BLaER1 treated with 17β-estradiol and CSF1 and Interleukin-3, amounts not matched to agents 10 nM and 100 nM (cell line): ENCODE measurements at regions not wholly inside any gene's neighbourhood (a gene's known extent, or its start where the extent isn't known, plus 50 kb on each side); places are given as distances from the start of the nearest gene placed in this dataset.
"Not testable (repeated sequence)": the region's sequence is repeated elsewhere in the genome, so short reads cannot be mapped to it uniquely, and the experiment has no call there.

Experiments
- H3K27ac ChIP-seq, 11 experiments: shearing (Covaris generic); formaldehyde crosslinking; 2 replicates each; pipeline ENCODE4 v1.8.1; 2022
- H3K27me3 ChIP-seq, 11 experiments: shearing (Covaris generic); formaldehyde crosslinking; 2 replicates each; pipeline ENCODE4 v1.8.1; 2022
- H3K36me3 ChIP-seq, 11 experiments: shearing (Covaris generic); formaldehyde crosslinking; 2 replicates each; pipeline ENCODE4 v1.8.1; 2022
- H3K4me1 ChIP-seq, 10 experiments: shearing (Covaris generic); formaldehyde crosslinking; 2 replicates each; pipeline ENCODE4 v1.8.1; 2022
- H3K4me2 ChIP-seq, 11 experiments: shearing (Covaris generic); formaldehyde crosslinking; 2 replicates each; pipeline ENCODE4 v1.8.1; 2022
- H3K4me3 ChIP-seq, 10 experiments: shearing (Covaris generic); formaldehyde crosslinking; 2 replicates each; pipeline ENCODE4 v1.8.1; 2022
- H3K9ac ChIP-seq, 11 experiments: shearing (Covaris generic); formaldehyde crosslinking; 2 replicates each; pipeline ENCODE4 v1.8.1; 2022
- H3K9me3 ChIP-seq, 11 experiments: shearing (Covaris generic); formaldehyde crosslinking; replicated peaks in 1 of 11; 2 replicates each; pipeline ENCODE4 v1.8.1; 2022
- H4K20me1 ChIP-seq, 11 experiments: shearing (Covaris generic); formaldehyde crosslinking; 2 replicates each; pipeline ENCODE4 v1.8.1; 2022
- Cebpa-rat ChIP-seq, 11 experiments: shearing (Covaris generic); IDR thresholded peaks; 2 replicates each; pipeline ENCODE4 v1.8.1; 2022

DNA sequence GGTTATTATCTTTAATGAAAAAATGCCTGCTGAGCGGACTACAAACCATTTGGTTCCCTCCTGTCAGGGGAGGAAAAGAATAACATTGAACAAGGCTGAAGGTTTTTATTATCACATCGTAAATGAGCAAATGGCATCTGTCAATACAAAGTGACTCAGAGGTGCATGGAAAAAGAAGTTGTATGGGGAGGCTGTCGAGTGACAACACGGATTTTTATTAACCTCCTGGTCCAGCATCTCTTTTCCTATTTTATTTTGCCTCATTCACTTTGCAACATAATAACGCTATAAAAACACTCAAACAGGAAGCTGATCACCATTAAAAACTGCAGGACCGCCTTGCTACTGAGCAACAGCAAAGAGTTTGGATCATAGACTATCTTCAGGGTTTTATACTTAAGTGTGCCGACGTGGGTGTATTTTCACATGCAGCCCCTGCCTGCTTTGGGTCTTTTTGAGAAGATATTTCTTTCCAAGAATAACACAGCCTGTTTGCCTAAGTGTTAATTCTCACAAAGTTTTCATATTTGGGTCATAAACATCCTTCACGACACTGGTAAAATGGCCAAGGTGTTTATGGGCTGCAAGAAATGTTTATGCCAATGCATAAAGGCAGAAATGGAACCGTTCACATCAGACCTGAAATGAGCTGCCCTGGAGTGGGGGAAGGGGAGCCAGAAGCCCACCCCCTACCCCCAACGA, 132.1 kb upstream of the SALL4 start:
- no peaks in the 10 kb centered on the region for H3K36me3 ChIP-seq
- H3K4me2 ChIP-seq = no peak overlapping the region
- H3K4me3 ChIP-seq = no peak overlapping the region
- peaks cover 5 to 31% (median 15%) of the 10 kb centered on the region in 10 experiments; a peak in 19 of 20 replicates for H3K4me1 ChIP-seq
- no peak overlapping the region for H3K27ac ChIP-seq
- no peaks in the 10 kb centered on the region for H3K9me3 ChIP-seq
- H3K9ac ChIP-seq = no peak overlapping the region
- H3K27me3 ChIP-seq = no peaks in the 10 kb centered on the region
- no peaks in the 10 kb centered on the region for H4K20me1 ChIP-seq
- TF ChIP-seq Cebpa-rat (IDR thresholded peaks at IDR 0.05) = no peak

DNA sequence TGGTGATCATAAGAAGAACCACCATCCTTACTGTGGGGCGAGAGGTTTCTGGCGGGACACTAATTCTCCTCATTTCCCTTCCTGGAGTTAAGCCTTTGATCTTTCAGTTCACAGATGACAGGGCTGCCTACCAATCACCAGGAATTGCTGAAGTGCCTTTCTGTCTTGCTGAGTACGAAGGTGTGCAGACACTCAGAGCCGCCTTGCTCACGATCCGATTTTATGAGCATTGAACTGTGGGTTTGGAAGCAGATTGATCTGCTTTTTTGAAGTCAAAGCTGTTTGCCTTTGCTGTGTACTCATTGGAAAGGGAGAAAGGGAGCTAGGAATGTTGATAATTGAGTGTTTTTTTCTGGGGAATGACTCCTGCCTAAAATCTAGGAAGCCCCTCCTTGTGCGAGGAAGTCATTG, 129.1 kb upstream of the SALL4 start:
- H3K27ac ChIP-seq = peak overlapping the region in 2 of 11 experiments; percentile 11 to 30; a peak in 3 of 22 replicates
- no peak overlapping the region for H3K9ac ChIP-seq
- H3K27me3 ChIP-seq = no peaks in the 10 kb centered on the region
- peaks cover 0 to 8% (median 0%) of the 10 kb centered on the region in 11 experiments; a peak in 1 of 22 replicates for H3K9me3 ChIP-seq
- TF ChIP-seq Cebpa-rat (IDR thresholded peaks at IDR 0.05) = no peak
- H3K4me1 ChIP-seq = peaks cover 11 to 43% (median 28%) of the 10 kb centered on the region in 10 experiments
- peak overlapping the region; percentile 2 to 59 (median 42); a peak in 17 of 22 replicates for H3K4me2 ChIP-seq
- no peaks in the 10 kb centered on the region for H3K36me3 ChIP-seq
- H3K4me3 ChIP-seq = no peak overlapping the region
- no peaks in the 10 kb centered on the region for H4K20me1 ChIP-seq

DNA sequence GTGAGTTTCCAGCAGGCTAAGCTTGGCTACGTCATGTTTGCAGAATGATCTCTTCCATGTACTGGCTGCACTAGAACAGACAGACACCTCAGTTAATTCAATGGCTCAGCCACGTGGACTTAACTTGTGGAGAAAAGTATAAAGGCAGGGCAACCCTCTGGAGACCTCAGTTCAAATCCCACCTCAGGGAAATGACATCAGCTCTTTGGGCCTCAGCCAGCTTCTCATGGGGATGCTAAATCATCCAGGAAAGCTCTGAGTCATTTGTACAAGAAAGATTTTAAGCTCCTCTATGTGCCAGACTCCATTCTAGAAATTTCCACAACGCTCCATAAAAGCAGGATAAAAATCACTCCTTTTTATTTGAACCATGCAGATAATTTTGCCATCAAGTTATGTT, 128.5 kb upstream of the SALL4 start:
- H3K4me1 ChIP-seq = peaks cover 11 to 43% (median 28%) of the 10 kb centered on the region in 10 experiments
- peaks cover 0 to 8% (median 0%) of the 10 kb centered on the region in 11 experiments; a peak in 1 of 22 replicates for H3K9me3 ChIP-seq
- H3K27ac ChIP-seq = peak overlapping the region in 3 of 11 experiments; percentile 11 to 49 (median 30); a peak in 4 of 22 replicates
- no peak for TF ChIP-seq Cebpa-rat (IDR thresholded peaks at IDR 0.05)
- no peak overlapping the region for H3K4me3 ChIP-seq
- H4K20me1 ChIP-seq = no peaks in the 10 kb centered on the region
- H3K9ac ChIP-seq = no peak overlapping the region
- peak overlapping the region; percentile 2 to 59 (median 42); a peak in 19 of 22 replicates for H3K4me2 ChIP-seq
- no peaks in the 10 kb centered on the region for H3K27me3 ChIP-seq
- H3K36me3 ChIP-seq = no peaks in the 10 kb centered on the region

DNA sequence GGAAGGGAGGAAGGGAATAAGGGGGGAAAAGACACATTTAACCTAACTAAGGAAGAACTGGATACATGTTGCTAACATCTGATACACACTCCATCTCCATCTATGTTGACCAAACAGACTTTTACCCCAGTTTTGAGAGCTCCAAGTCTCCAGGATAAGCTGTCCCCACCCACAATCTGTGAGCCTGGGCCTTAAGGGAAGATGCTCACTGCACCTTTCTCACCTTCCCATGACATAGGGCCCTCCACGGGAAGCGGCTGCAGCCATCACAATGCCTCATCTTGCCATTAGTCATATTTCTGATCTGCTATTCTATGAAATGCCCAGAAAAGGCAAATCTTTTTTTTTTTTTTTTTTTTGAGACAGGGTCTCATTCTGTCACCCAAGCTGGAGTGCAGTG, 126.6 kb upstream of the SALL4 start:
- Histone ChIP-seq H3K27ac (no peak overlapping the region), H3K4me2 (no peak overlapping the region)
- no peak for TF ChIP-seq Cebpa-rat (IDR thresholded peaks at IDR 0.05)

DNA sequence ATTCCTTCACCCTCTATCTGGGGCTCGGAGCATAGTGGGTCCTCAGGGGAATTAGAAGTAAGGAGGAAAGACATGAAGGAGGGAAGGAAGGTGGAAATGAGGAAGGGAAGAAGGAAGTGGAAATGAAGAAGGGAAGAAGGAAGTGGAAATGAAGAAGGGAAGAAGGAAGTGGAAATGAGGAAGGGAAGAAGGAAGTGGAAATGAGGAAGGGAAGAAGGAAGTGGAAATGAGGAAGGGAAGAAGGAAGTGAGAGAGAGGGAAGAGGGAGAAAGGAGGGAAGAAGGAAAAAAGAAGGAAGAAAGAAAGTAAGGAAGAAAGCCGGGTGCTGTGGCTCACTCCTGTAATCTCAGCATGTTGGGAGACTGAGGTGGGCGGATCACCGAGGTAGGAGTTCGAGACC, 125.6 kb upstream of the SALL4 start:
- not testable (repeated sequence) for H4K20me1 ChIP-seq, H3K27me3 ChIP-seq, H3K9me3 ChIP-seq, H3K36me3 ChIP-seq, H3K4me3 ChIP-seq
- Histone ChIP-seq H3K4me2 (peak overlapping the region in 5 of 11 experiments; percentile 57 to 76 (median 67); a peak in 4 of 22 replicates), H3K4me1 (peaks cover 11 to 43% (median 28%) of the 10 kb centered on the region in 10 experiments), H3K27ac (peak overlapping the region in 9 of 11 experiments; percentile 42 to 74 (median 65); a peak in 16 of 22 replicates), H3K9ac (0 out of 22 replicates have a peak overlapping the region, but pooled peaks of 1 of the 11 experiments have one; percentile 10)

More for the DNA sequence above, 126.6 kb upstream of the SALL4 start:
- no peaks in the 10 kb centered on the region for H3K27me3 ChIP-seq
- H3K4me3 ChIP-seq = no peak overlapping the region
- H4K20me1 ChIP-seq = no peaks in the 10 kb centered on the region
- H3K9me3 ChIP-seq = peaks cover 0 to 8% (median 0%) of the 10 kb centered on the region in 11 experiments; a peak in 1 of 22 replicates
- no peak overlapping the region for H3K9ac ChIP-seq
- peaks cover 11 to 43% (median 28%) of the 10 kb centered on the region in 10 experiments for H3K4me1 ChIP-seq
- H3K36me3 ChIP-seq = no peaks in the 10 kb centered on the region

DNA sequence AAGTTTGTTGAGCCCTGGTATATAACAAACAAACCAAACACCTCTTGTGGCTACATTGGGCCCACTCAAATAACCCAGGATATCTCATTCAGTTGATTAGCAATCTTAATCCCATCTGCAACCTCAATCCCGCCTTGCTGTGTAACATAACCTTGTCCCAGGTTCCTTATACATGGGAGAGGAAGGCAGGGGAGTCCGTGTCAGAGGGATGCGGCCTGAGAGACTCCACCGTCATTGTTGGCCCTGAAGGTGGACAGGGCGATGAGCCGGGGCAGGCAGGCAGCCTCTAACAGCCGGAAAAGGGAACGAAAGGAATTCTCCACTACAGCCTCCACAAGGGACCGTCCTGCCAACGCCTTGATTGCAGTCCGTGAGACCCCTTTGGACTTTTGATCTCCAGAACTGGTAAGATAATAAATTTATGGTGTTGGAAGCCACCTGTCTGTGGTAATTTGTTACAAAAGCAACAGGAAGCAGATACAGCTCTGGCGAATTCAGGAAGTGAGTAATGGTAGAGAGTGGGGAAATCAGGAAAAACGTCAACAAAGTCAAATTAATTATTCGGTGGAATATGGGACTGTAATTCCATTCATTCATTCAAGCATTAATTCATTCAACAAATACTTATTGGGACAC, 124.5 kb upstream of the SALL4 start:
- Histone ChIP-seq H3K9me3 (peaks cover 0 to 8% (median 0%) of the 10 kb centered on the region in 11 experiments; a peak in 1 of 22 replicates), H3K4me1 (peaks cover 11 to 41% (median 28%) of the 10 kb centered on the region in 10 experiments), H3K9ac (peak overlapping the region in 3 of 11 experiments; percentile 12 to 38 (median 24); a peak in 4 of 22 replicates), H3K4me2 (peak overlapping the region; percentile 14 to 76 (median 57)), H3K27ac (peak overlapping the region in 9 of 11 experiments; percentile 42 to 74 (median 65); a peak in 18 of 22 replicates), H4K20me1 (no peaks in the 10 kb centered on the region), H3K36me3 (no peaks in the 10 kb centered on the region), H3K27me3 (no peaks in the 10 kb centered on the region), H3K4me3 (no peak overlapping the region)
- no peak for TF ChIP-seq Cebpa-rat (IDR thresholded peaks at IDR 0.05)

DNA sequence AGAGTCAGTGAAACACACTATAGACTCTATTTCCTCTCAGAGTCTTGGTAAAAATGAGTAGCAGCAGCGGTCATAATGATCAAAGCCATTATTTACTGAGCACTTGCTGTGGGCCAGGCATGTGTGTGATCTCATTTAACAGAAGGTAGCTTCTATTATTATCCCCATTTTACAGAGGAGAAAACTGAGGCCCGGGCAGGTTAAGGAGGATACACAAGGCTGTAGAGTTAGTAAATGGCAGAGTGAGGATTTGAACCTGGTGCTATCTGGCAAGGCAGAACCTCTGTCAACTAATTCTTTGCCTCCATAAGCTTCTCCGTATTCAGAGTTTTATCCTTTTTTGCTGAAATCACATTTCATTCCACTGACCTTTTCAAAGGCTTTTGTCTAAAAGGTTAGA, 122.2 kb upstream of the SALL4 start:
- Histone ChIP-seq H3K4me1 (peaks cover 9 to 26% (median 13%) of the 10 kb centered on the region in 10 experiments; a peak in 19 of 20 replicates), H3K27me3 (no peaks in the 10 kb centered on the region), H3K9me3 (peaks cover 0 to 8% (median 0%) of the 10 kb centered on the region in 11 experiments; a peak in 1 of 22 replicates), H3K36me3 (no peaks in the 10 kb centered on the region), H3K27ac (no peak overlapping the region), H3K9ac (no peak overlapping the region), H3K4me2 (no peak overlapping the region), H4K20me1 (no peaks in the 10 kb centered on the region), H3K4me3 (no peak overlapping the region)
- TF ChIP-seq Cebpa-rat (IDR thresholded peaks at IDR 0.05) = no peak

DNA sequence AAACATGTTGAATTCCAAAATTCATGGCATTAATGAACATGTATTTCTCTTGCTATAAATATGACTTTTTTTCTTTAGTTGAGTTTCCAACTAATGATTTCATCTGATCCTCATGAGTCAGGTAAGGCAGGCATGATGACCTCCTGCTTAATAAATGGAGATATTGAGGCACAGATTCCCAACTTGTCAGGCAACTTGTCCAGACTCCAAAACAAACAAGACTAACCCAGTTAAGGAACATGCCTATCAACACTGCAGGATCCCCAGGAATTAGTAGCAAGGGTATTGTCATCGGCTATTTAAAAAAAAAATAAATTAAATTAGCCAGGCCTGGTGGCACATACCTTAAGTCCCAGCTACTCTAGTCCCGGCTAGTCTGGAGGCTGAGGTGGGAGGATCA, 121.3 kb upstream of the SALL4 start:
- Histone ChIP-seq H3K4me2 (no peak overlapping the region), H3K36me3 (no peaks in the 10 kb centered on the region)

DNA sequence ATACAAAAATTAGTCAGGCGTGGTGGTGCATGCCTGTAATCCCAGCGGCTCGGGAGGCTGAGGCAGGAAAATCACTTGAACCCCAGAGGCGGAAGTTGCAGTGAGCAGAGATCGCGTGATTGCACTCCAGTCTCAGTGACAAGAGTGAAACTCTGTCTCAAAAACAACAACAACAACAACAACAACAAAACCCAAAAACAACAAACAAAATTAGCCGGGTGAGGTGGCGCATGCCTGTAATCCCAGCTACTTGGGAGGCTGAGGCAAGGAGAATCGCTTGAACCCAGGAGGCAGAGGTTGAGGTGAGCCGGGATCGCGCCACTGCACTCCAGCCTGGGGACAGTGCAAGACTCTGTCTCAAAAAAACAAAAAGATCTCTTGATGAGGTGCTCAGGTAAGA, 120.5 kb upstream of the SALL4 start:
- not testable (repeated sequence) for H3K4me2 ChIP-seq, H3K9me3 ChIP-seq, H3K9ac ChIP-seq, H3K27me3 ChIP-seq, H3K27ac ChIP-seq, H3K36me3 ChIP-seq, H3K4me3 ChIP-seq, H4K20me1 ChIP-seq
- H3K4me1 ChIP-seq = peaks cover 9 to 14% (median 13%) of the 10 kb centered on the region in 10 experiments; a peak in 19 of 20 replicates

More for the DNA sequence above, 121.3 kb upstream of the SALL4 start:
- H4K20me1 ChIP-seq = no peaks in the 10 kb centered on the region
- H3K27ac ChIP-seq = no peak overlapping the region
- H3K4me3 ChIP-seq = no peak overlapping the region
- no peak for TF ChIP-seq Cebpa-rat (IDR thresholded peaks at IDR 0.05)
- H3K4me1 ChIP-seq = peaks cover 9 to 22% (median 13%) of the 10 kb centered on the region in 10 experiments; a peak in 19 of 20 replicates
- no peaks in the 10 kb centered on the region for H3K27me3 ChIP-seq
- H3K9ac ChIP-seq = no peak overlapping the region
- H3K9me3 ChIP-seq = peaks cover 0 to 8% (median 0%) of the 10 kb centered on the region in 11 experiments; a peak in 1 of 22 replicates
